ENCODE measurements at regions not wholly inside any gene's neighbourhood (a gene's known extent, or its start where the extent isn't known, plus 50 kb on each side); places are given as distances from the start of the nearest gene placed in this dataset.

DNA sequence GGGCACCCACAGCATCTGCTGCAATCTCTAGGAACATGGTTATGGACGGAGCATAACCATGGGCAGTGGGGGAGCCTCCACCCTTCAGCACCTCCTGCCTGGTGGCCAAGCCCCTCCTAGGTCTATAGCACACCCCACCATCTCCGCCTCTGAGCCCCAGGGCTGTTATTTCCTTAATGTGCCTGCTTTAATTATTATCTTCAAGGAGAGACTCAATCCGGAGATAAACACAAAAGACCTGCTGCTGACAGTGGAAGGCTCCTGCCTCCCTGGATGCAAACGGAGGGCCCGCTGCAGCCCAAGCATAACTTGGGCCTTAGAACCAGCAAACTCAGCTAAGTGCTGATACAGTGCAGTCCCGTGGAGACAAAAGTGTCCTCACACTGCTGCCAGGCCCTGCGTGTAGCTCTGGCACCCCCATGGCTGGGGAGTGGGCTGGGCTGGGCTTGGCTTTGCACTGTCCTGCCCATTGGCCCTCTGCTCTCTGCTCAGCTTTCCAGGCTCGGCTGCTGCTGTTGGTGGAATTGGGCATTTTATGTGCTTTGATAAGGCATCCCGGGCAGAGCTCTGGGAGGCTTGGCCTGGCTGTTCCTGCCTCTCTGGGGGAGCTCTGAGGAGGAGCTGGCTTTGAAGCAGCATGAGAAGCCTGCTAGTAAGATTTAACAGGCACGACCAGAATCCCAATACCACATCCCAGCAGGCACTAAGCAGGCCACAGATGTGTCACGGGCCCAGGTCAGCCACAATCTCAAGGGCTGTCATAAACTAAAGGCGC, 620.2 kb downstream of the PTPRU start:
- DNase-seq (ENCODE audit: extremely low spot score), result no peak
- H3K27ac ChIP-seq (replicated peaks in 1 of 4), result no peak overlapping the region
- TF ChIP-seq, protein P1, sequence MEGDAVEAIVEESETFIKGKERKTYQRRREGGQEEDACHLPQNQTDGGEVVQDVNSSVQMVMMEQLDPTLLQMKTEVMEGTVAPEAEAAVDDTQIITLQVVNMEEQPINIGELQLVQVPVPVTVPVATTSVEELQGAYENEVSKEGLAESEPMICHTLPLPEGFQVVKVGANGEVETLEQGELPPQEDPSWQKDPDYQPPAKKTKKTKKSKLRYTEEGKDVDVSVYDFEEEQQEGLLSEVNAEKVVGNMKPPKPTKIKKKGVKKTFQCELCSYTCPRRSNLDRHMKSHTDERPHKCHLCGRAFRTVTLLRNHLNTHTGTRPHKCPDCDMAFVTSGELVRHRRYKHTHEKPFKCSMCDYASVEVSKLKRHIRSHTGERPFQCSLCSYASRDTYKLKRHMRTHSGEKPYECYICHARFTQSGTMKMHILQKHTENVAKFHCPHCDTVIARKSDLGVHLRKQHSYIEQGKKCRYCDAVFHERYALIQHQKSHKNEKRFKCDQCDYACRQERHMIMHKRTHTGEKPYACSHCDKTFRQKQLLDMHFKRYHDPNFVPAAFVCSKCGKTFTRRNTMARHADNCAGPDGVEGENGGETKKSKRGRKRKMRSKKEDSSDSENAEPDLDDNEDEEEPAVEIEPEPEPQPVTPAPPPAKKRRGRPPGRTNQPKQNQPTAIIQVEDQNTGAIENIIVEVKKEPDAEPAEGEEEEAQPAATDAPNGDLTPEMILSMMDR (IDR thresholded peaks at IDR 0.05), result no peak
- no peak for TF ChIP-seq POLR2A (IDR thresholded peaks at IDR 0.05; ENCODE audit: low read depth)
- TF ChIP-seq EP300 (IDR thresholded peaks at IDR 0.05), result no peak
- no peak for TF ChIP-seq POLR2AphosphoS5 (IDR thresholded peaks at IDR 0.05)
- WGBS, result 72% methylated on average over 11 of the region's 12 CpGs
- H3K36me3 ChIP-seq, result no peaks in the 10 kb centered on the region
- peaks cover 0 to 73% (median 0%) of the 10 kb centered on the region in 4 donors for H3K27me3 ChIP-seq
- H3K4me3 ChIP-seq, result no peak overlapping the region
- peaks cover 0 to 14% (median 5%) of the 10 kb centered on the region in 4 donors for H3K9me3 ChIP-seq
- intact Hi-C loops (cut with DNase I), result no loop called here
- H3K4me1 ChIP-seq, result no peaks in the 10 kb centered on the region

DNA sequence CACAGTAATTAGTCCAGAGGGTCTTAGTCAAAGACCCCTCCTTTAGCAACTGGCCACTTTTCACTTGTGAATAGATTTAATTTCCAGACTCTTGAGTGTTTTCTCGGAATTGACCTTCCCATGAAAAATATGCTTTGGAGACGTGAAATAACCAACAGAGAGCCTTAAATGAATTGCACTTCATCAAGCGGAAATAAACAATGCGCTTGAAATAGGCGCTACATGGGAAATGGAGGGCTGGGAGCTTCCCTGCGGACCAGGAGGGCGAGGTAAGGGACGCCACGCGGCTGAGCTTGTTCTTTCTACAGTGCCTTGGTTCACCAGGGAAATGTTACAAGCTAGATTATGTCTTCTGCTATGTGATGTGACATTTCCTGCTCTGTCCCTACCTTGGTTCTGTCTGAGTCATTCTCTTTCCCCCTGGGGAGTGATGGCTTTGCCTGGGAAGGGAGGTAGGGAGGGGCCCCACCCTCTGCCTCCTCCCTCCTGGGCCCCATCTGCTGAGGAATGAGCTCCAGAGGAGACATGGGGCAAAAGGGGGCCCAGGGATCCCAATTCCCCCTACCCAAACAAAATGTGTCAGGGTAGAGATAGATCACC, 619.3 kb downstream of the PTPRU start:
- Histone ChIP-seq H3K36me3 (no peaks in the 10 kb centered on the region), H3K9me3 (peaks cover 0 to 6% (median 2%) of the 10 kb centered on the region in 4 donors), H3K4me3 (no peak overlapping the region), H3K27me3 (peaks cover 0 to 77% (median 0%) of the 10 kb centered on the region in 4 donors), H3K4me1 (no peaks in the 10 kb centered on the region), H3K27ac (replicated peaks in 1 of 4) (no peak overlapping the region)
- TF ChIP-seq POLR2AphosphoS5 (IDR thresholded peaks at IDR 0.05) (no peak), EP300 (IDR thresholded peaks at IDR 0.05) (no peak)
- TF ChIP-seq, protein P1 (IDR thresholded peaks at IDR 0.05), result no peak
- DNase-seq (ENCODE audit: extremely low spot score), result no peak
- WGBS, result 76% methylated on average over 10 of the region's 10 CpGs
- intact Hi-C loops (cut with DNase I), result no loop called here

DNA sequence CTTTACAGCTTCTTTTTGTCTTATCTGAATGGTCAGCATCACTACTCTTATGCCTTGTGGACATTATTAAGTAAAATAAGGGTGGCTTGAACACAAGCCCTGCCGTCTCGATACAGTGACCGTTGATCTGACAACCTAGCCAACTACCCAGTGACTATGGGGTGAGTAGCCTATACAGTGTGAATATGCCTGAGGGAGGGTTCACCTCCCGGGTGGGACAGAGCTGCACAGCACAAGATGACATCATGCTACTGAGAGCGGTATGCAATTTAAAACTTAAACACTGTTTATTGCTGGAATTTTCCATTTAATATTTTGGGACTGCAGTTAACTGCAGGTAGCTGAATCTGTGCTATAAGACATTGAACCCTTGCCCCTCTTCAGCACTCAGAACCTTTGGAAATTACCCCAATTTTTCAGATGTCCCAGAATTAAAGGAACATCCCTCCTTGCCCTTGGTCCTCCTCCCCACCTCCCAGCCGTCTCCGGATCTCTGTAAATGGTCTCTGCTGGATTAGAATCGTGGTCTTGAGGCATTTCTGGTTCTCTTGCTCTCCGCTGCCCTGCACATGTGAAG, 618.5 kb downstream of the PTPRU start:
- intact Hi-C loops (cut with DNase I), result no loop called here
- no peaks in the 10 kb centered on the region for H3K4me1 ChIP-seq
- no peak overlapping the region for H3K4me3 ChIP-seq
- H3K27me3 ChIP-seq, result peaks cover 0 to 71% (median 0%) of the 10 kb centered on the region in 4 donors
- 83% methylated on average over 9 of the region's 9 CpGs for WGBS
- no peak for DNase-seq (ENCODE audit: extremely low spot score)
- H3K36me3 ChIP-seq, result no peaks in the 10 kb centered on the region
- no peak for TF ChIP-seq POLR2AphosphoS5 (IDR thresholded peaks at IDR 0.05)
- no peak for TF ChIP-seq EP300 (IDR thresholded peaks at IDR 0.05)
- TF ChIP-seq POLR2A (IDR thresholded peaks at IDR 0.05; ENCODE audit: low read depth), result no peak
- TF ChIP-seq, protein P1 (IDR thresholded peaks at IDR 0.05), result no peak
- H3K27ac ChIP-seq (replicated peaks in 1 of 4), result no peak overlapping the region
- no peaks in the 10 kb centered on the region for H3K9me3 ChIP-seq

DNA sequence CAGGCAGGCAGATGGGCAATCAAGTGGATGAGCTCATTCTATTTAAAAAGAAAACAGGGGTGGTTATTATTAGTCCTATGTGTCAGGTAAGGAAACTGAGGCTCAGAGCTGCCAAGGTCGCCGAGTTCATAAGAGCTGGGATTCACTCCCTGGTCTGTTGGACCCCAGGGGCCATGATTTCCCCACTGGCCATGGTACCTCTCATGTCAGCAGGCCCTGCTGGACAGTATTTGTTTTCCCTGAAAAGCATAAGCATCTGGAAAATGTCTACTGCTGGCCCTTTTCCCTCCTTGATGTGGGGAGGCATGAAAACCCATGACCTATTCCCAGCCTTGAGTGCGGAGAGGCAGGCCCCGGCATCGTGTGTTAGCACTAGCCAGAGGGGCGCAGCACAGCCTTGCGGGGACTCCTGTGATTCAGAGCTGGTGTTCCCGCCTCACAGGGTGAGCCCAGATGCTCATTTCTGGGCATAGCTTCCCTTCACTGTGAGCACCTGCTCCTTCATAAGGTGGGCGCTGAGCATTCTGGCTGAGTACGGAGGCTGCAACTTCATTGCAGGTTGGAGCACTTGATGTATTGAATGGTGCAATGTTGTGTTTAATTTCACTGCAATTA, 617.5 kb downstream of the PTPRU start:
- no peaks in the 10 kb centered on the region for H3K4me1 ChIP-seq
- no peak for TF ChIP-seq POLR2AphosphoS5 (IDR thresholded peaks at IDR 0.05)
- TF ChIP-seq POLR2A (IDR thresholded peaks at IDR 0.05; ENCODE audit: low read depth), result no peak
- TF ChIP-seq, protein P1 (IDR thresholded peaks at IDR 0.05), result no peak
- no peak for TF ChIP-seq EP300 (IDR thresholded peaks at IDR 0.05)
- intact Hi-C loops (cut with DNase I), result no loop called here
- no peak for DNase-seq (ENCODE audit: extremely low spot score)
- no peak overlapping the region for H3K4me3 ChIP-seq
- no peaks in the 10 kb centered on the region for H3K9me3 ChIP-seq
- no peak overlapping the region for H3K27ac ChIP-seq (replicated peaks in 1 of 4)
- no peaks in the 10 kb centered on the region for H3K36me3 ChIP-seq
- H3K27me3 ChIP-seq, result peaks cover 0 to 71% (median 0%) of the 10 kb centered on the region in 4 donors
- WGBS, result 71% methylated on average over 7 of the region's 10 CpGs

Measured in esophagus muscularis mucosa (tissue), 4 donors.